Neural cell (in vitro differentiated cells): ENCODE measurements at regions not wholly inside any gene's neighbourhood (a gene's known extent, or its start where the extent isn't known, plus 50 kb on each side); places are given as distances from the start of the nearest gene placed in this dataset.

Experiments
- H2AFZ ChIP-seq: fragments of 200-600, 300-800 bp; sonication (generic), shearing (Covaris generic); 2 replicates; pipeline ENCODE4 v1.6.0; 2014; ENCODE audit warnings: low read depth, mild to moderate bottlenecking, antibody characterized with exemption, low read length, moderate library complexity
- H3F3A ChIP-seq: fragments of 200-600 bp; shearing (Covaris generic); 2 replicates; pipeline ENCODE4 v1.6.1; 2016; ENCODE audit warnings: mild to moderate bottlenecking, moderate library complexity, mixed read lengths, antibody characterized with exemption, low read length; ENCODE audit not compliant: insufficient read depth, poor library complexity, severe bottlenecking
- H3K27ac ChIP-seq: fragments of 200-600, 300-800 bp; sonication (generic), shearing (Covaris generic); 2 replicates; pipeline ENCODE4 v1.5.1; 2014; ENCODE audit warnings: mild to moderate bottlenecking, low read length, moderate library complexity
- H3K27me3 ChIP-seq: fragments of 300-800, 200-600 bp; sonication (generic), shearing (Covaris generic); 2 replicates; pipeline ENCODE4 v1.6.0; 2014; ENCODE audit warnings: mild to moderate bottlenecking, low read depth, low read length, moderate library complexity; ENCODE audit not compliant: insufficient read depth
- H3K36me3 ChIP-seq: fragments of 300-800, 200-600 bp; sonication (generic), shearing (Covaris generic); 2 replicates; pipeline ENCODE4 v1.5.1; 2014; ENCODE audit warnings: mild to moderate bottlenecking, antibody characterized with exemption, low read length, moderate library complexity; ENCODE audit not compliant: insufficient read depth
- H3K4me2 ChIP-seq: fragments of 300-800, 200-600 bp; sonication (generic), shearing (Covaris generic); 2 replicates; pipeline ENCODE4 v1.6.0; 2014; ENCODE audit warnings: mild to moderate bottlenecking, low read length
- H3K4me3 ChIP-seq: fragments of 300-800, 200-600 bp; sonication (generic), shearing (Covaris generic); 2 replicates; pipeline ENCODE4 v1.5.1; 2014; ENCODE audit warnings: mild to moderate bottlenecking, low read length, moderate library complexity
- H3K79me2 ChIP-seq: fragments of 200-600 bp; shearing (Covaris generic); replicated peaks from 2 replicates; pipeline ENCODE4 v1.6.0; 2014; ENCODE audit warnings: mild to moderate bottlenecking, low read length, moderate library complexity; ENCODE audit not compliant: insufficient read depth
- H3K9ac ChIP-seq: fragments of 300-800, 200-600 bp; sonication (generic), shearing (Covaris generic); 2 replicates; pipeline ENCODE4 v1.6.1; 2016; ENCODE audit warnings: mild to moderate bottlenecking, low read length, mixed read lengths
- H3K9me2 ChIP-seq: fragments of 200-600 bp; shearing (Covaris generic); 2 replicates; pipeline ENCODE4 v1.6.1; 2016; ENCODE audit warnings: mild to moderate bottlenecking, low read length, mixed read lengths; ENCODE audit not compliant: insufficient read depth
- H3K9me3 ChIP-seq: fragments of 200-600, 300-800 bp; sonication (generic), shearing (Covaris generic); 2 replicates; pipeline ENCODE4 v1.6.1; 2016; ENCODE audit warnings: mild to moderate bottlenecking, mixed run types, low read length, moderate library complexity, mixed read lengths
- H4K20me1 ChIP-seq: fragments of 200-600 bp; shearing (Covaris generic); 2 replicates; pipeline ENCODE4 v1.6.1; 2016; ENCODE audit warnings: mild to moderate bottlenecking, mixed run types; ENCODE audit not compliant: insufficient read depth
- EP300 ChIP-seq: fragments of 450-650 bp; conservative IDR thresholded peaks from 2 replicates; pipeline ENCODE4 v1.6.1; 2014; ENCODE audit warnings: antibody characterized with exemption, mild to moderate bottlenecking, moderate library complexity; ENCODE audit not compliant: poor library complexity, severe bottlenecking
- EZH2 ChIP-seq: fragments of 200-600, 300-800 bp; shearing (Covaris generic), sonication (generic); IDR thresholded peaks from 2 replicates; pipeline ENCODE4 v1.6.1; 2014; ENCODE audit warnings: antibody characterized with exemption, low read length, borderline replicate concordance, mild to moderate bottlenecking; ENCODE audit not compliant: insufficient read depth, poor library complexity, severe bottlenecking
- MXI1 ChIP-seq: fragments of 450-650 bp; conservative IDR thresholded peaks from 2 replicates; pipeline ENCODE4 v1.6.1; 2014; ENCODE audit warnings: antibody characterized with exemption, mild to moderate bottlenecking; ENCODE audit not compliant: poor library complexity, severe bottlenecking
- POLR2AphosphoS5 ChIP-seq: IDR thresholded peaks from 2 replicates; pipeline ENCODE4 v1.6.1; 2012
- RAD21 ChIP-seq: fragments of 450-650 bp; conservative IDR thresholded peaks from 2 replicates; pipeline ENCODE4 v1.6.1; 2014; ENCODE audit warnings: antibody characterized with exemption, mild to moderate bottlenecking, moderate library complexity
- REST ChIP-seq: IDR thresholded peaks from 2 replicates; pipeline ENCODE4 v1.6.1; 2012; ENCODE audit warnings: borderline replicate concordance
- SMC3 ChIP-seq: fragments of 450-650 bp; conservative IDR thresholded peaks from 2 replicates; pipeline ENCODE4 v1.6.1; 2014; ENCODE audit warnings: antibody characterized with exemption, mild to moderate bottlenecking, moderate library complexity; ENCODE audit not compliant: poor library complexity
- TAF1 ChIP-seq: IDR thresholded peaks from 2 replicates; pipeline ENCODE4 v1.6.1; 2012; ENCODE audit warnings: low read depth
- TF ChIP-seq, protein P1 (sequence below): fragments of 450-650 bp; IDR thresholded peaks from 2 replicates; pipeline ENCODE4 v1.5.1; 2014; ENCODE audit warnings: antibody characterized with exemption, mild to moderate bottlenecking, moderate library complexity; ENCODE audit not compliant: poor library complexity, severe bottlenecking

- TF ChIP-seq TAF1 (no peak), EP300 (peak; percentile 38), MXI1 (no peak), RAD21 (no peak), EZH2 (no peak), SMC3 (no peak), POLR2AphosphoS5 (peak; percentile 66)
- no peak overlapping the region for H3K9ac ChIP-seq
- H3F3A ChIP-seq, result no peaks in the 10 kb centered on the region
- H3K9me2 ChIP-seq, result no peaks in the 10 kb centered on the region
- H3K4me3 ChIP-seq, result no peak overlapping the region
- no peaks in the 10 kb centered on the region for H4K20me1 ChIP-seq
- no peaks in the 10 kb centered on the region for H3K9me3 ChIP-seq
- H3K36me3 ChIP-seq, result no peaks in the 10 kb centered on the region
- H2AFZ ChIP-seq, result no peak overlapping the region
- no peak overlapping the region for H3K27ac ChIP-seq
- no peaks in the 10 kb centered on the region for H3K27me3 ChIP-seq
- no peaks in the 10 kb centered on the region for H3K79me2 ChIP-seq
- H3K4me2 ChIP-seq, result no peak overlapping the region
These were observed 846.2 kb upstream of the AGA start for GRCh38 chr4:178288462-178288861.

- Histone ChIP-seq H3K36me3 (no peaks in the 10 kb centered on the region), H3K27me3 (no peaks in the 10 kb centered on the region), H3K9me3 (no peaks in the 10 kb centered on the region), H3K4me3 (no peak overlapping the region), H3K4me2 (no peak overlapping the region), H3K79me2 (no peaks in the 10 kb centered on the region), H3K9me2 (no peaks in the 10 kb centered on the region), H3K9ac (no peak overlapping the region), H3K27ac (no peak overlapping the region), H3F3A (no peaks in the 10 kb centered on the region), H2AFZ (no peak overlapping the region), H4K20me1 (no peaks in the 10 kb centered on the region)
- TF ChIP-seq, protein P1, sequence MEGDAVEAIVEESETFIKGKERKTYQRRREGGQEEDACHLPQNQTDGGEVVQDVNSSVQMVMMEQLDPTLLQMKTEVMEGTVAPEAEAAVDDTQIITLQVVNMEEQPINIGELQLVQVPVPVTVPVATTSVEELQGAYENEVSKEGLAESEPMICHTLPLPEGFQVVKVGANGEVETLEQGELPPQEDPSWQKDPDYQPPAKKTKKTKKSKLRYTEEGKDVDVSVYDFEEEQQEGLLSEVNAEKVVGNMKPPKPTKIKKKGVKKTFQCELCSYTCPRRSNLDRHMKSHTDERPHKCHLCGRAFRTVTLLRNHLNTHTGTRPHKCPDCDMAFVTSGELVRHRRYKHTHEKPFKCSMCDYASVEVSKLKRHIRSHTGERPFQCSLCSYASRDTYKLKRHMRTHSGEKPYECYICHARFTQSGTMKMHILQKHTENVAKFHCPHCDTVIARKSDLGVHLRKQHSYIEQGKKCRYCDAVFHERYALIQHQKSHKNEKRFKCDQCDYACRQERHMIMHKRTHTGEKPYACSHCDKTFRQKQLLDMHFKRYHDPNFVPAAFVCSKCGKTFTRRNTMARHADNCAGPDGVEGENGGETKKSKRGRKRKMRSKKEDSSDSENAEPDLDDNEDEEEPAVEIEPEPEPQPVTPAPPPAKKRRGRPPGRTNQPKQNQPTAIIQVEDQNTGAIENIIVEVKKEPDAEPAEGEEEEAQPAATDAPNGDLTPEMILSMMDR, result no peak
- TF ChIP-seq REST, result no peak
These were observed 851.4 kb upstream of the AGA start for GRCh38 chr4:178293601-178294000.

DNA sequence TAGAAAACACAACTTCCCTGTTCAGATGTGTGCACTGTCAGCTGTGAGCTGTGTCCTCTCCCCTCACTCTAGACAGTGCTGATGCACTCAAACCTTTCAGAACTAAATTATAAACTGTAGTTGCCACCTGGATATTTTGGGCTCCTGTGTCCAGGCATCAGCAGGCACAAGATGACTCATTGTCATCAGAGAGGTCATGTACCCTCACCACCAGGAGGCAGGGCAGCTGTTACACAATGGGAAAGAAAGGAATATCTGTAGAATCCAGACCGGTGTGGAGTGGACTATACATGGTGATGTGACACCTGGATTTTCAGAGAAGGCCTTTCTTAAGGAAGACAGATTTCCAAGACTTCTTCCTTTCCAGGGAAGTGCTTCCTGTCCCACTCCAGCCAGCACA lies 854.4 kb upstream of the AGA start:
- no peaks in the 10 kb centered on the region for H3F3A ChIP-seq
- H3K79me2 ChIP-seq, result no peaks in the 10 kb centered on the region
- no peak overlapping the region for H3K4me3 ChIP-seq
- H3K9me3 ChIP-seq, result no peaks in the 10 kb centered on the region
- no peak for TF ChIP-seq POLR2AphosphoS5
- TF ChIP-seq TAF1, result no peak
- no peak for TF ChIP-seq SMC3
- TF ChIP-seq REST, result no peak
- TF ChIP-seq MXI1, result no peak
- TF ChIP-seq RAD21, result no peak
- TF ChIP-seq EZH2, result no peak
- TF ChIP-seq, protein P1, result no peak
- TF ChIP-seq EP300, result no peak
- no peaks in the 10 kb centered on the region for H4K20me1 ChIP-seq
- H3K9me2 ChIP-seq, result no peaks in the 10 kb centered on the region
- no peak overlapping the region for H3K4me2 ChIP-seq
- no peak overlapping the region for H3K9ac ChIP-seq
- H3K36me3 ChIP-seq, result no peaks in the 10 kb centered on the region
- no peak overlapping the region for H3K27ac ChIP-seq
- no peaks in the 10 kb centered on the region for H3K27me3 ChIP-seq
- H2AFZ ChIP-seq, result no peak overlapping the region
